ENCODE measurements at regions not wholly inside any gene's neighbourhood (a gene's known extent, or its start where the extent isn't known, plus 50 kb on each side); places are given as distances from the start of the nearest gene placed in this dataset.
A peak's percentile ranks its signal among the peaks of the same experiment; 100 is the strongest.

DNA sequence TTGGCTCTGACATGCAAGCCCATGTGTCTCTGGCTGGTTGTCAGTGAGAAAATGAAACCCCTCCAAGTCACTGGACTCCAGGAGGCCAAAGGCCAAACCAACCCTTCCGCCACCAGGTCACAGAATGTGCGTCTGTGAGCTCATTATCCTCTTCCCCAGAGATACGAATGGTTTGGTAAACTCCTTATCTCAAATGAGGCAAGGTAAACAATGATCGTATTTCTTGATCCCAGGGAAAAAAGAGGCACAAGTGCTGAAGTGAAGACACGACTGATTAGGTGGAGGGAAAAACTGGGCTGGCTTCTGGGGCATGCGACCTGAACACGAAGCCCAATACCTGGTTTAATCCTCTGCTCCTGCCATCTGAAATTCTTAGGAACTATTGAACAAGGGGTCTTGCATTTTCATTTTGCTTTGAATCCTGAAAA lies 70.6 kb upstream of the ARID5B start:
- Mint-ChIP-seq H3K27me3 (ENCODE audit: low read depth) (no peaks in the 10 kb centered on the region), H3K4me1 (ENCODE audit: low read depth) (peaks cover 24% of the 10 kb centered on the region), H3K9me3 (ENCODE audit: low read depth) (peaks cover 3% of the 10 kb centered on the region), H3K27ac (ENCODE audit: unreplicated experiment) (no peak overlapping the region), H3K36me3 (ENCODE audit: low read depth) (no peaks in the 10 kb centered on the region), H3K4me3 (ENCODE audit: unreplicated experiment) (no peak overlapping the region)
- no peak for DNase-seq (ENCODE audit: low spot score)
- TF ChIP-seq, protein P1, sequence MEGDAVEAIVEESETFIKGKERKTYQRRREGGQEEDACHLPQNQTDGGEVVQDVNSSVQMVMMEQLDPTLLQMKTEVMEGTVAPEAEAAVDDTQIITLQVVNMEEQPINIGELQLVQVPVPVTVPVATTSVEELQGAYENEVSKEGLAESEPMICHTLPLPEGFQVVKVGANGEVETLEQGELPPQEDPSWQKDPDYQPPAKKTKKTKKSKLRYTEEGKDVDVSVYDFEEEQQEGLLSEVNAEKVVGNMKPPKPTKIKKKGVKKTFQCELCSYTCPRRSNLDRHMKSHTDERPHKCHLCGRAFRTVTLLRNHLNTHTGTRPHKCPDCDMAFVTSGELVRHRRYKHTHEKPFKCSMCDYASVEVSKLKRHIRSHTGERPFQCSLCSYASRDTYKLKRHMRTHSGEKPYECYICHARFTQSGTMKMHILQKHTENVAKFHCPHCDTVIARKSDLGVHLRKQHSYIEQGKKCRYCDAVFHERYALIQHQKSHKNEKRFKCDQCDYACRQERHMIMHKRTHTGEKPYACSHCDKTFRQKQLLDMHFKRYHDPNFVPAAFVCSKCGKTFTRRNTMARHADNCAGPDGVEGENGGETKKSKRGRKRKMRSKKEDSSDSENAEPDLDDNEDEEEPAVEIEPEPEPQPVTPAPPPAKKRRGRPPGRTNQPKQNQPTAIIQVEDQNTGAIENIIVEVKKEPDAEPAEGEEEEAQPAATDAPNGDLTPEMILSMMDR (IDR thresholded peaks at IDR 0.05): no peak

DNA sequence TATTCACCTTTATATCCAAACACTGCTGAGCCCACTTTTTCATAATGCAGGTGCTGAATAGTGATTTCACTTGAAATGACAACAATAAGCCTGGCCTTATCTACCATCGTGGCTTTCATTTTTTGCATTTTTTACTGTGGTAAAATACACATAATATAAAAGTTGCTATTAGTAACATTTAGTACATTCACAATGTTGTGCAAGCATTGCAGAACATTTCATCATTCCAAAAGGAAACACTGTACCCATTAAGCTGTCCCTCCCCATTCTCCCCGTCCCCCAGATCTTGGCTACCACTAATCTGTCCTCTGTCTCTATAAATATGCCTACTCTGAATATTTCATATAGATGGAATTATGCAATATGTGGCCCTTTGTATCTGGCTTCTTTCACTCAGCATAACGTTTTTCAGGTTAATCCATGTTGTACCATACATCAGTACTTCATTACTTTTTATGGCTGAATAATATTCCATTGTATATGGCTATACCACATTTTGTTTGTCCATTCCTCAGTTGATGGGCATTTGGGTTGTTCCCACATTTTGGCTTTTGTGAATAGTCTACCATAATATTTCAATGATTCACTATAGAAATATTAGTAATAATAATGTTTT lies 68.5 kb upstream of the ARID5B start:
- H3K9me3 Mint-ChIP-seq (ENCODE audit: low read depth): peaks cover 3% of the 10 kb centered on the region

DNA sequence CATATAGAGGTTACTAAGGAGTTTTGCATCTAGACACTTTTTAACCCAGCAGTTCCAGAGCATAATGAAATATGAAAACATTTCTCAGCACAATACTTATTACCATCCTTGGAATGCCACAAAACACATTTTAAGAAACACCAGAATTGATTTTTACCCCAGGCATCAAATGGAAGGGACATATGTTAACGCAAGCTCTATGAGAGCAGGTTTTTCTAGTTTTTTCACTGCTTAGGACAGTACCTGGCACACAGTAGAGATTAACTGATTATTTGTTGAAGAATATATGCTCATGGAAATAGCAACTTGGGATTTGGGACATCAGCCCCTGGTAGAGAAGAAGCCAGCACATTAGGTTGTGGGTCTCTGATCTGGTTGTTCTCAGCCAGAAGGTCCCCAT lies 67.0 kb upstream of the ARID5B start:
- peaks cover 46% of the 10 kb centered on the region for H3K4me1 Mint-ChIP-seq (ENCODE audit: low read depth)
- H3K27ac Mint-ChIP-seq (ENCODE audit: unreplicated experiment): no peak overlapping the region
- no peak overlapping the region for H3K4me3 Mint-ChIP-seq (ENCODE audit: unreplicated experiment)

More for the DNA sequence above, 68.5 kb upstream of the ARID5B start:
- Mint-ChIP-seq H3K4me3 (ENCODE audit: unreplicated experiment) (no peak overlapping the region), H3K4me1 (ENCODE audit: low read depth) (peaks cover 42% of the 10 kb centered on the region), H3K27me3 (ENCODE audit: low read depth) (no peaks in the 10 kb centered on the region), H3K27ac (ENCODE audit: unreplicated experiment) (peak overlapping the region; percentile 81), H3K36me3 (ENCODE audit: low read depth) (no peaks in the 10 kb centered on the region)
- TF ChIP-seq, protein P1 (IDR thresholded peaks at IDR 0.05): no peak
- DNase-seq (ENCODE audit: low spot score): no peak

DNA sequence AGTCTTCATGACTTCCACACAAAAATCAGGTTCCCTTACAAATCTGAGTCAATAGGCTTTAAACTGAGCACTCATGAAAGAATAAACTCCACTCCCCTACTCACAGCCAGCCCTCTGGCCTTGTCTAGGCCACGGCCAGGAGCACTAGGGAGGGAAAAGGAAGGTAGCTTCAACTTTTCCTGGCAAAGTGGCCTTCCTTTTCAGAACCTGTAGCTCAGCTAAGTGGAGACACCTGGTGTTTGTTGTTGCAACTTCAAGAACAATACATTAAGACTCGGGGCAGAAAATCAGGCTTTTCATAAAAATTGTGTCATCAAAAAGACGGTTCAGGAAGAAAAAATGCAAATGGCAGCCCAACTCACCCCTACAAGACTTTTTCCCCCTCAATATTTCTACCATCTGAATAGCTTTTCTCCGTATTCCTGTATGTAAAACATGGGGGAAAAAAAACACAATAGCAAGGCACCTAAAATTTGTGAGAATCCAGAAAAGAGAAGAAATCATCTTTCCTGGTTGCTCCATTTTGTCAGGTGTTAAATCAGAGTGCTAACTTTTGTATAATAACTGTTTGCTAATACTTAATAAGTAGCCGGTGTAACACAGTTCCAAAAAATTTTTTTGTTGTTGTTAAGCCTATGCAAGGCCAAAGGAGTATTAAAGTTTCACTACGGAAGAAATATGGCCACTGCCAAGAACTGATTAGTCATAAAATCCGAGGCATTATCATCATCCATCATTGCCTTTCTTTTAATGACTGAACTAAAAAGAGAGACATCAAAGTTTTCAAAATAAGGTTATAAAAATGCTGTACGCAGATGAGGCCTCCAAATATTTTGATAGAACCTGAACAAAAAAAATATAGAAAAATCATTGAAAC lies 66.2 kb upstream of the ARID5B start:
- TF ChIP-seq, protein P1 (IDR thresholded peaks at IDR 0.05): peak; percentile 72
- no peak for DNase-seq (ENCODE audit: low spot score)
- Mint-ChIP-seq H3K4me1 (ENCODE audit: low read depth) (peaks cover 49% of the 10 kb centered on the region), H3K27me3 (ENCODE audit: low read depth) (no peaks in the 10 kb centered on the region), H3K36me3 (ENCODE audit: low read depth) (no peaks in the 10 kb centered on the region), H3K4me3 (ENCODE audit: unreplicated experiment) (no peak overlapping the region), H3K9me3 (ENCODE audit: low read depth) (peaks cover 3% of the 10 kb centered on the region), H3K27ac (ENCODE audit: unreplicated experiment) (peak overlapping the region; percentile 85)

More for the DNA sequence above, 67.0 kb upstream of the ARID5B start:
- peaks cover 3% of the 10 kb centered on the region for H3K9me3 Mint-ChIP-seq (ENCODE audit: low read depth)
- H3K27me3 Mint-ChIP-seq (ENCODE audit: low read depth): no peaks in the 10 kb centered on the region
- H3K36me3 Mint-ChIP-seq (ENCODE audit: low read depth): no peaks in the 10 kb centered on the region
- no peak for DNase-seq (ENCODE audit: low spot score)
- TF ChIP-seq, protein P1 (IDR thresholded peaks at IDR 0.05): no peak

Measured in chondrocyte (in vitro differentiated cells).